Endothelial cell (in vitro differentiated cells): ENCODE measurements at regions not wholly inside any gene's neighbourhood (a gene's known extent, or its start where the extent isn't known, plus 50 kb on each side); places are given as distances from the start of the nearest gene placed in this dataset.

Experiments
- DNase-seq: peaks from one replicate; pipeline ENCODE4 v3.0.0; 2021; ENCODE audit warnings: low spot score
- H3K27ac Mint-ChIP-seq: one replicate; pipeline ENCODE4 v1.8.0; 2021; ENCODE audit warnings: mixed read lengths, inconsistent platforms; ENCODE audit not compliant: unreplicated experiment
- H3K27me3 Mint-ChIP-seq: one replicate; pipeline ENCODE4 v1.8.0; 2021; ENCODE audit warnings: mild to moderate bottlenecking, moderate library complexity, mixed read lengths, inconsistent platforms; ENCODE audit not compliant: unreplicated experiment
- H3K36me3 Mint-ChIP-seq: one replicate; pipeline ENCODE4 v1.8.0; 2021; ENCODE audit warnings: mild to moderate bottlenecking, low read depth, mixed read lengths, inconsistent platforms; ENCODE audit not compliant: unreplicated experiment
- H3K4me1 Mint-ChIP-seq: one replicate; pipeline ENCODE4 v1.8.0; 2021; ENCODE audit warnings: mild to moderate bottlenecking, mixed read lengths, inconsistent platforms; ENCODE audit not compliant: unreplicated experiment
- H3K4me3 Mint-ChIP-seq: one replicate; pipeline ENCODE4 v1.8.0; 2021; ENCODE audit warnings: mild to moderate bottlenecking, mixed read lengths, inconsistent platforms; ENCODE audit not compliant: unreplicated experiment
- H3K9me3 Mint-ChIP-seq: one replicate; pipeline ENCODE4 v1.8.0; 2021; ENCODE audit warnings: mixed read lengths, inconsistent platforms; ENCODE audit not compliant: unreplicated experiment
- CTCF ChIP-seq: fragments of 200-600 bp; sonication (generic); IDR thresholded peaks from one replicate; pipeline ENCODE4 v1.5.0; 2021; ENCODE audit warnings: antibody characterized with exemption; ENCODE audit not compliant: unreplicated experiment

- H3K36me3 Mint-ChIP-seq: no peaks in the 10 kb centered on the region
- H3K27ac Mint-ChIP-seq: no peak overlapping the region
- peaks cover 20% of the 10 kb centered on the region for H3K4me1 Mint-ChIP-seq
- peaks cover 3% of the 10 kb centered on the region for H3K27me3 Mint-ChIP-seq
- H3K4me3 Mint-ChIP-seq: no peak overlapping the region
- no peak for TF ChIP-seq CTCF
- H3K9me3 Mint-ChIP-seq: no peaks in the 10 kb centered on the region
- no peak for DNase-seq
Measured at GRCh38 chr9:7454624-7455023, 345.0 kb downstream of the DMAC1 start.

GRCh38 chr9:7452378-7452777, 347.2 kb downstream of the DMAC1 start:
- Mint-ChIP-seq H3K4me1 (peaks cover 20% of the 10 kb centered on the region), H3K27ac (no peak overlapping the region), H3K9me3 (no peaks in the 10 kb centered on the region), H3K27me3 (peaks cover 3% of the 10 kb centered on the region), H3K36me3 (no peaks in the 10 kb centered on the region), H3K4me3 (no peak overlapping the region)
- no peak for TF ChIP-seq CTCF
- no peak for DNase-seq

GRCh38 chr9:7451062-7451461, 348.5 kb downstream of the DMAC1 start:
- Mint-ChIP-seq H3K27ac (no peak overlapping the region), H3K4me3 (no peak overlapping the region), H3K36me3 (no peaks in the 10 kb centered on the region), H3K27me3 (peaks cover 3% of the 10 kb centered on the region), H3K9me3 (no peaks in the 10 kb centered on the region), H3K4me1 (peaks cover 20% of the 10 kb centered on the region)
- no peak for DNase-seq
- no peak for TF ChIP-seq CTCF

- Mint-ChIP-seq H3K36me3 (no peaks in the 10 kb centered on the region), H3K4me1 (peaks cover 6% of the 10 kb centered on the region), H3K9me3 (no peaks in the 10 kb centered on the region), H3K4me3 (no peak overlapping the region), H3K27ac (no peak overlapping the region), H3K27me3 (no peaks in the 10 kb centered on the region)
- no peak for DNase-seq
- TF ChIP-seq CTCF: no peak
Measured at GRCh38 chr9:7443541-7443940, 356.0 kb downstream of the DMAC1 start.

- Mint-ChIP-seq H3K4me1 (peaks cover 6% of the 10 kb centered on the region), H3K27me3 (peaks cover 1% of the 10 kb centered on the region), H3K27ac (no peak overlapping the region), H3K9me3 (no peaks in the 10 kb centered on the region), H3K4me3 (no peak overlapping the region), H3K36me3 (no peaks in the 10 kb centered on the region)
- no peak for TF ChIP-seq CTCF
- no peak for DNase-seq
Measured at GRCh38 chr9:7439355-7439995, 360.1 kb downstream of the DMAC1 start.
